GM21390 (cell line): ENCODE measurements at regions not wholly inside any gene's neighbourhood (a gene's known extent, or its start where the extent isn't known, plus 50 kb on each side); places are given as distances from the start of the nearest gene placed in this dataset.

Experiments
- ATAC-seq: cut with Tn5 transposase; IDR thresholded peaks from one replicate; pipeline ENCODE4 v1.9.1; 2021; ENCODE audit not compliant: unreplicated experiment

- no peak for ATAC-seq
Observed at GRCh38 chr11:128048121-128048520, 539.2 kb downstream of the ETS1 start.

GRCh38 chr11:128047026-128047425 is 540.3 kb downstream of the ETS1 start:
- ATAC-seq: no peak

GRCh38 chr11:128046213-128046612 is 541.1 kb downstream of the ETS1 start:
- ATAC-seq: no peak

GRCh38 chr11:128045094-128045725 is 542.1 kb downstream of the ETS1 start:
- no peak for ATAC-seq

- ATAC-seq: no peak
Observed at GRCh38 chr11:128042290-128042751, 545.0 kb downstream of the ETS1 start.

- no peak for ATAC-seq
Observed at GRCh38 chr11:128040603-128041002, 546.8 kb downstream of the ETS1 start.

GRCh38 chr11:128039140-128040021 is 548.0 kb downstream of the ETS1 start:
- ATAC-seq: peak; percentile 92

GRCh38 chr11:128036556-128037093 is 550.7 kb downstream of the ETS1 start:
- no peak for ATAC-seq

- ATAC-seq: no peak
Observed at GRCh38 chr11:128036006-128036405, 551.4 kb downstream of the ETS1 start.

- ATAC-seq: peak; percentile 93
Observed at GRCh38 chr11:128031538-128032134, 555.7 kb downstream of the ETS1 start.

- no peak for ATAC-seq
Observed at GRCh38 chr11:128029219-128029722, 558.1 kb downstream of the ETS1 start.

- ATAC-seq: no peak
Observed at GRCh38 chr11:128026596-128026995, 560.8 kb downstream of the ETS1 start.

GRCh38 chr11:128022761-128023160 is 564.6 kb downstream of the ETS1 start:
- ATAC-seq: no peak

- peak; percentile 64 for ATAC-seq
Observed at GRCh38 chr11:128022007-128022368, 565.4 kb downstream of the ETS1 start.

- no peak for ATAC-seq
Observed at GRCh38 chr11:128021349-128022006, 565.9 kb downstream of the ETS1 start.

GRCh38 chr11:128018692-128019091 is 568.7 kb downstream of the ETS1 start:
- ATAC-seq: no peak

GRCh38 chr11:128005562-128005961 is 581.8 kb downstream of the ETS1 start:
- ATAC-seq: no peak

GRCh38 chr11:127998421-127998820 is 588.9 kb downstream of the ETS1 start:
- ATAC-seq: no peak

GRCh38 chr11:127997594-127997993 is 589.8 kb downstream of the ETS1 start:
- no peak for ATAC-seq

GRCh38 chr11:127996825-127997224 is 590.5 kb downstream of the ETS1 start:
- no peak for ATAC-seq

- ATAC-seq: no peak
Observed at GRCh38 chr11:127995921-127996320, 591.4 kb downstream of the ETS1 start.
